ENCODE measurements at regions not wholly inside any gene's neighbourhood (a gene's known extent, or its start where the extent isn't known, plus 50 kb on each side); places are given as distances from the start of the nearest gene placed in this dataset.
"Not testable (repeated sequence)": the region's sequence is repeated elsewhere in the genome, so short reads cannot be mapped to it uniquely, and the experiment has no call there.

DNA sequence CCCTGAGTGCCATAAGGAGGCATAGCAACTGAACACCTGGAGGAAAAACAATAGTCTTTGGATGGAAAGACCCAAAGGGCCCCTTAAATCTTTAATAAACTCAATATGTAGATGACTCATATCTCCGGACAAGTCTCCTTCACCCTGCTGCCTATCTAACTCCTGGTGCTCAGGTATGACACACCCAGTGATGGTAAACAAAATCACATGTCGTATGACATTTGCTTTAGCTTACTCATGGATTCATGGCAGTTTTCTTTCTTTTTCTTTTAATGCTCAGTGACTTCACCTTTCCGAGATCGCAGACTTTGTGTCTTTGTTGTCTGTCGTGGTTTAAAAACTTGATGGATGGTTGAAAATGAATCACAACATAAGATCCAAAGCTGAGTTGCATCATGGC, 208.5 kb upstream of the PROX1 start:
- no peak for DNase-seq (ENCODE audit: low spot score)

- DNase-seq (ENCODE audit: low spot score): no peak
Measured at GRCh38 chr1:213782941-213783672, 204.7 kb upstream of the PROX1 start.

- no peak for DNase-seq (ENCODE audit: low spot score)
Measured at GRCh38 chr1:213783893-213784292, 203.9 kb upstream of the PROX1 start.

DNA sequence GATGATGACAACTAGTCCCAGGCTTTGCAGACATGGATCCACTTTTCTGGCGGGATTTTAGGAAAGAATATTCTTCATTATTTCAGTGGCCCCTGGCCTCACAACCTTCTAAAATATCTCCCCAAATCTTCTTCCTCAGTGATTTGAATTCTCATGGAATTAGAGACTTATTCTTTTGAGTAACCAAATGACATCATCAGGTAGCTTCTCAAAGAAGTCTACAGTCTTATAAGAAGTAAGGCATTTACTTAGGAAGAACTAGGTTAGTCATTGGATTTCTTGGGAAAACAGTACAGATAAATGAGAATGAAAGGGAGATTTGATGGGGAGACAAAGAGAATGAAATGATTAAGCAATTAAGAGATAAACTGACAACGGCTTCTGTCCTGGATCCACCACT, 201.1 kb upstream of the PROX1 start:
- no peak for DNase-seq (ENCODE audit: low spot score)

- DNase-seq (ENCODE audit: low spot score): no peak
Measured at GRCh38 chr1:213790565-213790964, 197.2 kb upstream of the PROX1 start.

GRCh38 chr1:213793482-213794067, 194.2 kb upstream of the PROX1 start:
- DNase-seq (ENCODE audit: low spot score): no peak

DNA sequence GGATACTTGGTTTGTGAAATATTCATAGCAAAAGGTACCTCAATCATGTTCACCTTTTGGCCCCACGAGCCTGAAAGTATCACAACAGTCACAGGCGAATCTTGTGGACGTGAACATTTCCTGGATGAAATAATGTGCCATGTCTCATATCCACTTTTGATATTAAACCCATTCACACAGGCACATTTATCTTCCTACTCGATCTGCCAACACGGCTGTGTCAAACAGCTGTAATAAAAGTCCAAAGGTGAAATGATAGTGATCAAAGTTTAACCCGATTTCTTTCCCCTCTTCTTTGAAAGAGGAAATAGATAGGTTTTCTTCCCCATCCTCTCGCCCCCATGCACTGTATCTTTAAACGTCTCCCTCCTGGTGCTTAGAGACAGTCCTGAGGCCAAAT, 191.2 kb upstream of the PROX1 start:
- no peak for DNase-seq (ENCODE audit: low spot score)

GRCh38 chr1:213808288-213808687, 179.5 kb upstream of the PROX1 start:
- DNase-seq (ENCODE audit: low spot score): not testable (repeated sequence)

DNA sequence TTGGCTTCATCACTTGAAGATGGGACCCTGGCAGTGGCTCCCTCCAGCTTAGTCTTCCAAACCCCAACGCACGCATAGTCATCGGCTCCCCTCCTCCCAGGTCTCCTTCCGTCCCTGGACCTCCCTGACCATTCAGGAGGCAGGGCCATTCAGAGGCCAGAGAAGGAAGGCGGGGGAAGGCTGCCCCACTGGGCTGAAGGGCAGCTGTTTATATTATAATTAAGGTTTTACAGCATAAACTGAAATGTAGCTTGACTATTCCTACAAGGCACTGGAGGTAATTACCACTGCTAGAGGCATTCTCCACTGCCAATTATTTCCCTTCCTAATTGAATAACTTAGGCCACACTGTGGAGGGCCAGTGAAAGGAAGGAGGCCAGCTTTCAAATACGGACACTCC, 170.6 kb upstream of the PROX1 start:
- DNase-seq (ENCODE audit: low spot score): no peak

DNA sequence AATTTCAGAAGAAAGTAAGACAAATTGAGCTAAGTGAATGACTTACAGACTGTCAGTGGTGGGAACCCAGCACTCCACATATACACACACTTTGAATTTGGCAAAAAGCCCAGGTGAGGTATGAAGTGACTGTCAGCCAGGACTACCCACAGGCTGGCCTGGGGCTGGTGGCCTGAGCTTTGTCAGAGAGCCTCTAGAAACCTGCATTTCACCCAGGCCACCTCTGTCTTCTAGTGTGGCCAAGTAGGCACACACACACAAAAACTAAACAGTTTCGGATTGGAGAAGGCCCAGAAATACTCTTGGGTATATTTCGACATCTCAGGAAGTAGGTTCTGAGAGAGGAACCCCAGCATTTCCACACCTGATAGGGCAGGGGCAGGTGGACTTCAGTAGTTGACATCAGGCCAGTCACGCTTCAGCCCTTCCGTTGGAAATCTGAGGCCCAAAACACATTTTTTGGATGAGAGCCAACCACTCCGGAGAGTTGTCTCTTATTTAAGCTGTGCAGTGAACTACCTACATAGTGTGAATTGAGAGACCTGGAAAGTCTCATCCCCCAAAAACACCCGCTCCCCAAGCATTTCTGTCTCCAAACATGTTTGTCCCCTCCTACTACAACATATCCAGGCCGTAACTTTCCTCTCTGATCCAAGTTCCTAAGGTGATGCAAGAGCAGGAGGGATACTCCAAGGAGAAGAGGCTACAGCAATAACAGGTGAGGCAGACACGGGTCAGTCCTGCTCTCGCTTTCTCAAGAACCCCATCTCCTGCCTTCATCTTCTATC, 167.2 kb upstream of the PROX1 start:
- no peak for DNase-seq (ENCODE audit: low spot score)

GRCh38 chr1:213821175-213821942, 166.4 kb upstream of the PROX1 start:
- DNase-seq (ENCODE audit: low spot score): no peak

DNA sequence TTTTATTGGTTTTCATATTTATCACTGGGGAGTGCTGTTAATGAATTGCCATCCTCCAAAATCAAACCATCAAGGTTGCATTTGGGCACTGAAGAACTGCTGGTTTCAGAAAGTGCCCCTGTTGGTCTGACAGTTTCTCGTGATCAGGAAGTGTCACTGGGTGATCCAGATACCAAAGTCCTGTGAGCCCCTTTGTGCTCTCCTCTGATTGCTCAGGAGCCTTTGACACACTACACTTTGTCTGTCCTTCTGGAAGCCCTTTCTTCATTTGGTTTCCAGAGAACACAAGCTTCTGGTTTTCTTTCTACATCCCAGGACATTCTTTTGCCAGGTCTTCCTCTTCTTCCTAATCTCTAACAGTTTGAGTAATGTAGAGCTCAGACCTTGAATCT, 165.8 kb upstream of the PROX1 start:
- no peak for DNase-seq (ENCODE audit: low spot score)

- no peak for DNase-seq (ENCODE audit: low spot score)
Measured at GRCh38 chr1:213826891-213827290, 160.9 kb upstream of the PROX1 start.

- no peak for DNase-seq (ENCODE audit: low spot score)
Measured at GRCh38 chr1:213828867-213829266, 158.9 kb upstream of the PROX1 start.

GRCh38 chr1:213829780-213830179, 158.0 kb upstream of the PROX1 start:
- DNase-seq (ENCODE audit: low spot score): no peak

- DNase-seq (ENCODE audit: low spot score): no peak
Measured at GRCh38 chr1:213830371-213830770, 157.4 kb upstream of the PROX1 start.

DNA sequence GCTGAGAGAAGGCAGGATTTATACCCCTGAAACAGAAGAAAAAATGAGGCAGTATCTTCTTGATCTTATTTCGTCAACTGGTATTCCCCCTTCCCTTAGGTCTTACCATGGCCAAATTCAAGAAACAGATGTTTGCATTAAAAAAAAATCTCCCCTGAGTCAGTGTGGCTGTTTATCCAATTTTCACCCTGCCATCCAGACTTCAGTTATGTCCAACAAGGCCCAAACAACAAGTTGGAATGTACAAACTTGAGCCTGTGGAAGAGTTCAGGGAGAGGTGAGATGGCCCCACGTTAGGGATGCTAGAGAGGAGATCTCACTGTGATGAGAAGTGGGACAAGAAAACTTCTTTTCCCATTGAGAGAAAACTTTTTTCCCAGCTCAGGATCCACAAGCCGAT, 147.2 kb upstream of the PROX1 start:
- DNase-seq (ENCODE audit: low spot score): no peak

DNA sequence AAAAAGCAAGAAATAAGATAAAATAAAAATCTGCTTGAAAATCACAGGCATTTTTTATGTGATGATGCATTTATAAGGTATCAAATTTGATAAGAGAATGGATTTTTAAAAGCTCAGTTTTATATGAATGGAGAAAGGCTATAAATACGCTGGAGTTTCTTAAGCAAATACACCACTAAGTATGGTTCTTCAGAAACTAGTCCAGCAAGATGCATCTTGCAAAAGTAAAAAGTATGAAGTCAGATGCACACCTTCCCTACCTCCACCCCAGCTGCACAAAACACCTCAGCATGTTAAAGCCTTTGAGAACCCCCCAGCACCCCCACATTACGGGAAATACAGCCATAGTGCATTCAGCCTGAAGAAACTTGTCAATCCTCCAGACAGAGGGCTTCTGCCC, 143.1 kb upstream of the PROX1 start:
- no peak for DNase-seq (ENCODE audit: low spot score)

DNA sequence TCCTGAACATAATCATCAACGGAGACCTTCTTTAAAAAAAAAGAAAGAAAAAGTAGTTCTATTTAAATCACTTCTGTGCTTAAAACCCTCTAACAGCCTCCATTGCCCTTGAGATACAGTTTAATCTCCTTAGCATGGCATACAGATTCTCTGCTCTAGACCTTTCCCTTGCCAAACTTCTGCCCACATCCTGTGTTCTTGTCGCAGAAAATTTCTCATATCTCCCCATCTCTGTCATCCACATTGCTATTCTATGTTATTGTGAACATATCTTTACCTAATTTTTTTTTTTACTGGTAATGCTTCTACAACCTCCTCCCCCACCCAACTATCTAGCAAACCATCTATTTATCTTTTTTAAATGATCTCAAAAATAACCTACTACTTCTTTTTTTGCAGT, 135.7 kb upstream of the PROX1 start:
- no peak for DNase-seq (ENCODE audit: low spot score)

GRCh38 chr1:213858581-213858980, 129.2 kb upstream of the PROX1 start:
- no peak for DNase-seq (ENCODE audit: low spot score)

GRCh38 chr1:213861841-213862240, 125.9 kb upstream of the PROX1 start:
- DNase-seq (ENCODE audit: low spot score): no peak

DNA sequence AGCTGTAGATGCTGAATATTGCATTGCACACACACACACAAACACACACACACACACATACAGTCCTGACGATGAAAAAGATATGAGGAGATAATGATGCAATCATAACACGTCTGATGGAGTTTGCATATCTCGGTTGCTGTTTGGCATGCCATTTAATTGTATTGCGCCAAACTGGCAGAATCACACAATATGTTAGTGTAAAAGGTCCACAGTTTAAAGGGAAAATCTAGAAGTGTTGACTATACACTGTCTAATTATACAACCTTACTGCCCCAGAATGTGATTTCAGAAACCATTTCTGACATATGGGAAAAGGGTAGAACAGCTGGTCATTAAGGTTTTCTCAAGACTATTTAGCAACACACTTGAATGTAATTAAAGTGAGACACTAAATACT, 123.7 kb upstream of the PROX1 start:
- no peak for DNase-seq (ENCODE audit: low spot score)

DNA sequence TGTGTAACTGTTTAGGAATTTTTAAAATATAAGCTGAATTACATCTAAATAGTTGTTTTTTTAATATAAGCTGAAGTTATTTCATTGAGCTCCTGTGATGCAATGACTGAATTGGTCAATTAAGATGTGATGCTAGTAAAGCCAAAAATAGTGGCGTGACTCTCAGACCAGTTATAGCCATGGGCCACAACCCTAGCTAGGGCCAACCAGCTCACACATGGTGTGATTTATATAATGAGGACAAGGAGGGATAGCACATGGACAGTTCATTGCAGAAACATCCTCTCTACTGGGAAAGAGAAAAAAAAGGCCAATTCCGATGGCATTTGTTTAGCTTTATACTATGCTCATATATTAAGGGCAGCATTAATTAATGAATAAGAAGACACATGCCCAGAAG, 119.3 kb upstream of the PROX1 start:
- DNase-seq (ENCODE audit: low spot score): no peak
